Ectodermal cell (in vitro differentiated cells): ENCODE measurements at regions not wholly inside any gene's neighbourhood (a gene's known extent, or its start where the extent isn't known, plus 50 kb on each side); places are given as distances from the start of the nearest gene placed in this dataset.

ENCODE experiments used
- H3K27ac ChIP-seq: 2 replicates; pipeline ENCODE4 v1.7.0; 2013; ENCODE audit warnings: mild to moderate bottlenecking, low read depth, low read length; ENCODE audit not compliant: insufficient read depth, poor library complexity, severe bottlenecking
- H3K27me3 ChIP-seq: 2 replicates; pipeline ENCODE4 v1.7.0; 2013; ENCODE audit warnings: mild to moderate bottlenecking, low read length; ENCODE audit not compliant: insufficient read depth, control insufficient read depth, poor library complexity, severe bottlenecking
- H3K36me3 ChIP-seq: one replicate; pipeline ENCODE4 v1.7.0; 2013; ENCODE audit warnings: low read length; ENCODE audit not compliant: control insufficient read depth, insufficient read depth
- H3K4me1 ChIP-seq: one replicate; pipeline ENCODE4 v1.7.0; 2013; ENCODE audit warnings: low read length; ENCODE audit not compliant: control insufficient read depth, insufficient read depth
- H3K4me3 ChIP-seq: 2 replicates; pipeline ENCODE4 v1.7.0; 2013; ENCODE audit warnings: low read depth, low read length, control low read depth; ENCODE audit not compliant: insufficient read depth
- H3K9me3 ChIP-seq: 2 replicates; pipeline ENCODE4 v1.7.0; 2013; ENCODE audit warnings: mild to moderate bottlenecking, low read length, moderate library complexity; ENCODE audit not compliant: control insufficient read depth
- WGBS, 2 experiments: methylation state at CpG; one replicate each; pipeline ENCODE4 v1.1.7; 2013; ENCODE audit warnings: missing lambda C conversion rate in 2 of 2; 5-methylcytosine and 5-hydroxymethylcytosine counted together

- Histone ChIP-seq H3K27me3 (no peaks in the 10 kb centered on the region), H3K36me3 (no peaks in the 10 kb centered on the region), H3K9me3 (no peaks in the 10 kb centered on the region), H3K4me3 (no peak overlapping the region), H3K4me1 (no peaks in the 10 kb centered on the region), H3K27ac (no peak overlapping the region)
- WGBS, 2 experiments: 91 to 95% methylated on average over 4 of the region's 4 CpGs
Observed at GRCh38 chr18:37956902-37957301, 391.3 kb upstream of the CELF4 start.

DNA sequence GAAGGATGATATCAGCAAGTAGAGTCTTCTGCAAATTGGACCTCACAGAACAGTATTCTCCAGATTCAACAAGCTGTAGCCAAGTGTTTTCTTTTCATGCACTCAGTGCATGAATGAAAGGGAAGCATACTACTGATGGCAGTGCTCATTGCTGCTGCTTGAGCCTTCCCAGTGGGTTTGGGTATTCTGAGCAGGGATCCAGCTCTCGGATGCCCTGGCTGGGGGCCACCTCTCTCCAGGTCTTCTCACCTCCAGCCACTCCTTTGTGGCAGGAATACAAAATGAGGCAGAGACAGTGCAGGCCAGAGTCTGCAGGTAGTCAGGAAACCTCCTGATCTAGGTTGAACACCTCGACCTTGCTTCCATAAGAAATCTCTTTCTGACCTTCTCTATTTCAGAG, 390.4 kb upstream of the CELF4 start:
- H3K27me3 ChIP-seq: no peaks in the 10 kb centered on the region
- H3K4me1 ChIP-seq: no peaks in the 10 kb centered on the region
- H3K27ac ChIP-seq: no peak overlapping the region
- 85 to 92% methylated on average over 2 of the region's 2 CpGs for WGBS, 2 experiments
- H3K4me3 ChIP-seq: no peak overlapping the region
- H3K36me3 ChIP-seq: no peaks in the 10 kb centered on the region
- no peaks in the 10 kb centered on the region for H3K9me3 ChIP-seq

- no peaks in the 10 kb centered on the region for H3K4me1 ChIP-seq
- 84 to 94% methylated on average over 2 of the region's 2 CpGs for WGBS, 2 experiments
- no peaks in the 10 kb centered on the region for H3K9me3 ChIP-seq
- H3K4me3 ChIP-seq: no peak overlapping the region
- H3K27me3 ChIP-seq: no peaks in the 10 kb centered on the region
- no peak overlapping the region for H3K27ac ChIP-seq
- H3K36me3 ChIP-seq: no peaks in the 10 kb centered on the region
Observed at GRCh38 chr18:37955201-37955600, 389.6 kb upstream of the CELF4 start.

- H3K27me3 ChIP-seq: no peaks in the 10 kb centered on the region
- no peaks in the 10 kb centered on the region for H3K9me3 ChIP-seq
- H3K4me1 ChIP-seq: no peaks in the 10 kb centered on the region
- H3K27ac ChIP-seq: no peak overlapping the region
- H3K4me3 ChIP-seq: no peak overlapping the region
- no peaks in the 10 kb centered on the region for H3K36me3 ChIP-seq
- WGBS, 2 experiments: 98 to 100% methylated on average over 1 to 2 of the region's 2 CpGs
Observed at GRCh38 chr18:37953876-37954275, 388.3 kb upstream of the CELF4 start.

- Histone ChIP-seq H3K27ac (no peak overlapping the region), H3K36me3 (no peaks in the 10 kb centered on the region), H3K4me1 (no peaks in the 10 kb centered on the region), H3K4me3 (no peak overlapping the region), H3K27me3 (no peaks in the 10 kb centered on the region), H3K9me3 (no peaks in the 10 kb centered on the region)
- WGBS, 2 experiments: 94 to 98% methylated on average over 3 of the region's 3 CpGs
Observed at GRCh38 chr18:37948471-37948870, 382.9 kb upstream of the CELF4 start.

DNA sequence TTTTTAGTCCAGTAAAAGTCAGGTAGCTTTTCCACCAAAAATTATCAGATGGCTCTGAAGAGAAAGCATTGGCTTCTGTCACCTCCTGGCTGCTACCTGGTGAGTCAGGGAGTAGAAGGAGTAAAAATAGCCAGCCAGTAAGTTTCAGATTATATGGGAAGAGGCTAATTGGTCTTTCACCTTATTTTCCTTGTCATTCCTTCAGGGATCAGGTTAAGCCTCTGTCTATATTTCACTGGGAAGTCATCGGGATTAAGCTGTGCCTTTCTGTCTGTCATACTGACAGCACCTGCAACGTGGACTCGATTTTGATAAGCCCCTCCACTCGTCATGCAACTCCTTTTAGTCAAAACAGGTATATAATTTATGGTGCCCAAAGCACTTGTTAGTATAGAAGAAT, 380.7 kb upstream of the CELF4 start:
- WGBS, 2 experiments: 80 to 81% methylated on average over 3 to 4 of the region's 4 CpGs
- Histone ChIP-seq H3K9me3 (no peaks in the 10 kb centered on the region), H3K4me1 (no peaks in the 10 kb centered on the region), H3K27me3 (no peaks in the 10 kb centered on the region), H3K4me3 (no peak overlapping the region), H3K36me3 (no peaks in the 10 kb centered on the region), H3K27ac (no peak overlapping the region)

DNA sequence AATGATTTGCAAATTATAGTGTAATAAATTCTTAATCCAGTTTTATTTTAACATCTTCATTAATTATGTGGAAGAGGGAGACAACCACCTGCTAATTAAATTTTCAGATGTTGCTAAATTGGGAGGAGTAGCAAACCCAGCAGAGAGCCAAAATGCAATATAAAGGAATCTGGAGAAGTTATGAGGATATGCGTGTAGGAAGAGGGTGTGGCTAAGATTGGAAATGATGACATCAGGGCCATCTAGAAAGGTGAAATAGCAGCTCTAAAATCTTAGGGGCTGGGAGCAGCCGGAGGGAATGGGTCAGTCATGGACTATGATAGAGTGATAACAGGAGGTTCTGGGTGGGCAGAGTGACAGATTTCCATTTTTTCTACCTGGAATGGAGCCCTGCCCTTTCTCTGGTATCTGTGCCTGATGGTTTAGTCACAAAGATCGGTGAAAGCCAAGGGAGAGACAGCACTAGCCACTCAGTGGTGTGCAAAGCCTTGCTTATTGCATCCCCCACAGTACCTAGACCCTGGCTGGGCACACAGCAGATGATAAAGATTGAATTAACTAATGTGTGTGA, 379.2 kb upstream of the CELF4 start:
- H3K4me3 ChIP-seq: no peak overlapping the region
- H3K27me3 ChIP-seq: no peaks in the 10 kb centered on the region
- H3K4me1 ChIP-seq: no peaks in the 10 kb centered on the region
- H3K9me3 ChIP-seq: no peaks in the 10 kb centered on the region
- H3K27ac ChIP-seq: no peak overlapping the region
- 93% methylated on average over 3 of the region's 3 CpGs for WGBS, 2 experiments
- no peaks in the 10 kb centered on the region for H3K36me3 ChIP-seq

DNA sequence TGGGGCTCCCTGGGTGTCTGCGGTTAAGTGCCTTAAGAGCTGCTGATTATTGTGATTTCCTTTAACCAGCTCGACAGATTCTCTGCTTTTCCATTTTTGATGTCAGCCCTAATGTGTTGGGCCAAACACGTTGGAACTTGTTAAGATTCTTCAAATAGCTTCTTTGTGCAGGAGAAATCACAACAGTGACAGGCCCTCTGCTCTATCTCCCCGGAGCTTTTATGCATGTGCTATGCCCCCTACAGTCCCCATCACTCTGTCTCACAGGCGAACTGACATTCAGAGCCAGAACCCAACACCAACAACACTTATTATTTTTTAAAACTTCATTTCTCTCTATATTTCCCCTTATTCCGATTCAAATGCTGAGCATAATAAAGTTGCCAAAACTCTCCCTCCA, 371.7 kb upstream of the CELF4 start:
- H3K4me1 ChIP-seq: no peaks in the 10 kb centered on the region
- no peaks in the 10 kb centered on the region for H3K27me3 ChIP-seq
- no peaks in the 10 kb centered on the region for H3K36me3 ChIP-seq
- WGBS, 2 experiments: 71 to 74% methylated on average over 6 of the region's 6 CpGs
- H3K9me3 ChIP-seq: no peaks in the 10 kb centered on the region
- H3K4me3 ChIP-seq: no peak overlapping the region
- H3K27ac ChIP-seq: no peak overlapping the region

DNA sequence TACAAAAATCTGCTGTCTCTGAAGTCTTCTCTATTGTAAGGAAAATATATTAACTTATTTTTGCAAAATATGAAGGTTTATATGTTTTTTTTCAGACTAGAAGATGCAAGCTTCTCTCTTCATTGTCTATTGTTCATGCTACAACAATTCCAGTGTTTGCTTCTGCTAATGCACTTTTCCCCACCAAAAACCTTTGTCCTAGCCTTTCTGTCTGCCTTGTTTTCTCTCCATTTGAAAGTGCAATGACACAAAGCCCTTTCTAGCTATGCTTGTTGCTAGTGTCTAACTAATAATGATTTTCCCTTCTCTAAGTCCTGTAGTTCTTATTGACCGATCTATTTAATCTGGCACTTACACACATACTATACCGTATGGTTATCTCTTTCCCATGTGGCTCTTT, 369.5 kb upstream of the CELF4 start:
- WGBS, 2 experiments: 90 to 96% methylated on average over 2 of the region's 2 CpGs
- no peaks in the 10 kb centered on the region for H3K9me3 ChIP-seq
- H3K27me3 ChIP-seq: no peaks in the 10 kb centered on the region
- no peak overlapping the region for H3K27ac ChIP-seq
- H3K36me3 ChIP-seq: no peaks in the 10 kb centered on the region
- H3K4me1 ChIP-seq: no peaks in the 10 kb centered on the region
- no peak overlapping the region for H3K4me3 ChIP-seq

DNA sequence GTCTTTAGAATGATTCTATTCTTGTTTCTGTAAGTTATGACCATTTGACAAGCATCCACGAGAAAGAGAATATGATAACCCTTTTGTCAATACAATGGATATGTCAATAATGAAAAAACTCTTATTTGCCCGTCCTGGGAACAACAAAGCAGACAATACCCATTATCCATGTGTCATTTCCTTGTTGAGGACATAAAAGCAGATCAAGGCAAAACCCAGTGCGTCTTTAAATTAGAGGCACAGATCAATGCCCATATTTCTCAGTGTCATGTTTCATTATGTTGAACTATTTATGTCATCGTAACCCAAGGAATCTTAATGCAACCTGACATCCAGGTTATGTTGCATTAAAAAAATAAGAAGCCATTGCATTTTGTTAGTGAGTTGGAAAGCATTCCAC, 365.0 kb upstream of the CELF4 start:
- Histone ChIP-seq H3K27ac (no peak overlapping the region), H3K36me3 (no peaks in the 10 kb centered on the region), H3K4me1 (no peaks in the 10 kb centered on the region), H3K4me3 (no peak overlapping the region), H3K9me3 (no peaks in the 10 kb centered on the region), H3K27me3 (no peaks in the 10 kb centered on the region)
- 79 to 95% methylated on average over 4 of the region's 4 CpGs for WGBS, 2 experiments

GRCh38 chr18:37922162-37922561, 356.6 kb upstream of the CELF4 start:
- no peaks in the 10 kb centered on the region for H3K36me3 ChIP-seq
- H3K4me1 ChIP-seq: no peaks in the 10 kb centered on the region
- H3K27me3 ChIP-seq: no peaks in the 10 kb centered on the region
- no peak overlapping the region for H3K27ac ChIP-seq
- H3K9me3 ChIP-seq: no peaks in the 10 kb centered on the region
- no peak overlapping the region for H3K4me3 ChIP-seq
